ENCODE measurements at regions not wholly inside any gene's neighbourhood (a gene's known extent, or its start where the extent isn't known, plus 50 kb on each side); places are given as distances from the start of the nearest gene placed in this dataset.

- TF ChIP-seq CTCF (IDR thresholded peaks at IDR 0.05 in 4 of 5, conservative IDR thresholded peaks at IDR 0.05 in 1 of 5) (no peak), POLR2A (IDR thresholded peaks at IDR 0.05) (no peak)
Observed at GRCh38 chr2:142188562-142188961, 57.7 kb upstream of the LRP1B start.

All from gastrocnemius medialis (tissue), 4 donors.